Thyroid gland (tissue), 4 donors: ENCODE measurements at regions not wholly inside any gene's neighbourhood (a gene's known extent, or its start where the extent isn't known, plus 50 kb on each side); places are given as distances from the start of the nearest gene placed in this dataset.

ENCODE experiments used
- DNase-seq, 2 donors: peaks; one replicate each; pipeline ENCODE4 v3.0.0-alpha.2; 2019
- H3K27ac ChIP-seq, 3 donors: fragments of 200-600 bp; sonication (generic); 1 replicate in 2 of 3; 2 replicates in 1 of 3; pipeline ENCODE4 v1.5.1; 2016 to 2019; ENCODE audit warnings: mild to moderate bottlenecking in 1 of 3, moderate library complexity in 1 of 3
- H3K27me3 ChIP-seq: fragments of 200-600 bp; sonication (generic); one replicate; pipeline ENCODE4 v1.5.1; 2019
- H3K36me3 ChIP-seq, 2 donors: fragments of 200-600 bp; sonication (generic); one replicate each; pipeline ENCODE4 v1.5.1; 2016 to 2019
- H3K4me1 ChIP-seq, 2 donors: fragments of 200-600 bp; sonication (generic); one replicate each; pipeline ENCODE4 v1.5.1; 2017 to 2019
- H3K4me3 ChIP-seq, 3 donors: fragments of 200-600 bp; sonication (generic); replicated peaks in 1 of 3; 1 replicate in 2 of 3; 2 replicates in 1 of 3; pipeline ENCODE4 v1.5.1; 2016; ENCODE audit warnings: mild to moderate bottlenecking in 1 of 3
- H3K9me3 ChIP-seq: fragments of 200-600 bp; sonication (generic); one replicate; pipeline ENCODE4 v1.5.1; 2017
- POLR2A ChIP-seq, 2 donors: fragments of 450-650 bp; IDR thresholded peaks; one replicate each; pipeline ENCODE4 v1.6.1; 2017; ENCODE audit warnings: antibody characterized with exemption in 2 of 2, mild to moderate bottlenecking in 2 of 2, moderate library complexity in 1 of 2
- WGBS, 2 donors: methylation state at CpG; one replicate each; pipeline ENCODE4 v1.1.5; 2017; 5-methylcytosine and 5-hydroxymethylcytosine counted together
- intact Hi-C: fragments of 100-400 bp; cut with DNase I; formaldehyde crosslinking; loops from one replicate; pipeline ENCODE4 v1.15.1; 2023
- TF ChIP-seq, protein P1 (sequence below), 6 experiments: fragments of 200-600 bp in 3 of 6; fragments of 450-650 bp in 3 of 6; sonication (generic) in 3 of 6; IDR thresholded peaks; one replicate each; pipeline ENCODE4 v1.5.1; 2016 to 2019; ENCODE audit warnings: antibody characterized with exemption in 6 of 6, mild to moderate bottlenecking in 2 of 6, inconsistent platforms in 1 of 6, moderate library complexity in 1 of 6

DNA sequence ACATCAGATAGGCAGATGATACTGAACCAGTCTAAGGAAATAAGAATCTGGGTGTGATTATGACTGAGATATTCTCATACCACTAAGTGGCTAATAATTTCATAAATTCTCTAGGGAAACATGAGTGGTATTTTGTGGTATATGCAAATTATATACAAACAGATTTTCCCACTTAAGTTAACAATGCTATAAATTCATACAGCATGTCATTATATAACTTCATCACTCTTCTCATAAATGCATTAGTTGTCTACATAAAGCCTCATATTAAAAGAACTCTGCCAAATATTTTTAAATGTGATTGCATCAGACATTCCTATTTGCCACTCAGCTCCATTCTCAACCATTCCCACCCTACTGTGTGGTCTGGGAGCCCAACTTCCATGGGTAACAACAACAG is 226.5 kb downstream of the TLE1 start:
- H3K36me3 ChIP-seq = no peaks in the 10 kb centered on the region
- TF ChIP-seq, protein P1, sequence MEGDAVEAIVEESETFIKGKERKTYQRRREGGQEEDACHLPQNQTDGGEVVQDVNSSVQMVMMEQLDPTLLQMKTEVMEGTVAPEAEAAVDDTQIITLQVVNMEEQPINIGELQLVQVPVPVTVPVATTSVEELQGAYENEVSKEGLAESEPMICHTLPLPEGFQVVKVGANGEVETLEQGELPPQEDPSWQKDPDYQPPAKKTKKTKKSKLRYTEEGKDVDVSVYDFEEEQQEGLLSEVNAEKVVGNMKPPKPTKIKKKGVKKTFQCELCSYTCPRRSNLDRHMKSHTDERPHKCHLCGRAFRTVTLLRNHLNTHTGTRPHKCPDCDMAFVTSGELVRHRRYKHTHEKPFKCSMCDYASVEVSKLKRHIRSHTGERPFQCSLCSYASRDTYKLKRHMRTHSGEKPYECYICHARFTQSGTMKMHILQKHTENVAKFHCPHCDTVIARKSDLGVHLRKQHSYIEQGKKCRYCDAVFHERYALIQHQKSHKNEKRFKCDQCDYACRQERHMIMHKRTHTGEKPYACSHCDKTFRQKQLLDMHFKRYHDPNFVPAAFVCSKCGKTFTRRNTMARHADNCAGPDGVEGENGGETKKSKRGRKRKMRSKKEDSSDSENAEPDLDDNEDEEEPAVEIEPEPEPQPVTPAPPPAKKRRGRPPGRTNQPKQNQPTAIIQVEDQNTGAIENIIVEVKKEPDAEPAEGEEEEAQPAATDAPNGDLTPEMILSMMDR (IDR thresholded peaks at IDR 0.05) = no peak
- no peak for TF ChIP-seq POLR2A (IDR thresholded peaks at IDR 0.05)
- H3K4me3 ChIP-seq = no peak overlapping the region
- H3K9me3 ChIP-seq = no peaks in the 10 kb centered on the region
- intact Hi-C loops = no loop called here
- no peaks in the 10 kb centered on the region for H3K4me1 ChIP-seq
- no peak for DNase-seq
- H3K27me3 ChIP-seq = no peaks in the 10 kb centered on the region
- no peak overlapping the region for H3K27ac ChIP-seq

DNA sequence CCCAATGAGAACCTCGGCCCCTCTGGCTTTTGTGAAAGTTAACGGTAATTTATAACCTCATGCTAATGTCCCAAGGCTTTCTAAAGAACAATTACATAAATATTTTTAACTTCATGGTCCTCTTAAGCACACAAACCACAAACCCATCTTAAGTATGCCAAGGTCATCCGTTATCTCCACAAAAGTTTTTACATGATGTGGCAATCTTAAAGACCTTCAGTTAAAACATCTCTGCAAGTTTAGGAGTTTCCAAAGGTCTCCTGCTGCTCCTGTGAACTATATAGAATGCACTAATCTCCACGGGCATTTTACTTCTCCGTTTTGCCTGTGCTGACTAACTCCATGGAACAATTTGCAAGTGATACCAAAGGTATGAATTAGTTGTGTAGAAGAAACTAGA is 228.2 kb downstream of the TLE1 start:
- DNase-seq = no peak
- Histone ChIP-seq H3K27me3 (no peaks in the 10 kb centered on the region), H3K9me3 (no peaks in the 10 kb centered on the region), H3K4me3 (no peak overlapping the region), H3K36me3 (no peaks in the 10 kb centered on the region), H3K27ac (no peak overlapping the region), H3K4me1 (no peaks in the 10 kb centered on the region)
- TF ChIP-seq POLR2A (IDR thresholded peaks at IDR 0.05) = no peak
- TF ChIP-seq, protein P1 (IDR thresholded peaks at IDR 0.05) = no peak
- intact Hi-C loops = no loop called here
- WGBS, 2 donors = 84 to 90% methylated on average over 5 of the region's 5 CpGs

DNA sequence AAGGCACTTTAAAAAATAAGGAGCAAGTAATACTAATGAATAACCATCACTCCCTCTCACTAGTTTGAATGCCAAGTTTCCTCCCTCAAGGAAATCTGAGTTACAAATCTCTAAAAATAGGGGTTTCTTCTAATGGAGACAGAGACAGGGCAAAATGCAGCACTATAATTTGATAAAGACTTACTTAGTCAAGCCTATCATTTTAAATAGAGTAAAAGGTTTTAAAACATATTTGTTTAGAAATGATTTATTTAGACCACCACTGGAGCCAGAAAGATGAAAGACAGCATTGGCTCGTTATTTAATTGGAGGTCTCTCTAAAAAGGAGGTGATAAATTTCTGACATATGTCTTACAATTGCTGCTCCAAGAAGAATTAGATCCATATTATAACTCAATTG is 228.7 kb downstream of the TLE1 start:
- H3K4me1 ChIP-seq = no peaks in the 10 kb centered on the region
- 72 to 82% methylated on average over 1 of the region's 1 CpG for WGBS, 2 donors
- no peak overlapping the region for H3K4me3 ChIP-seq
- DNase-seq = no peak
- no peaks in the 10 kb centered on the region for H3K9me3 ChIP-seq
- no peak for TF ChIP-seq POLR2A (IDR thresholded peaks at IDR 0.05)
- TF ChIP-seq, protein P1 (IDR thresholded peaks at IDR 0.05) = no peak
- intact Hi-C loops = no loop called here
- H3K27me3 ChIP-seq = no peaks in the 10 kb centered on the region
- H3K27ac ChIP-seq = no peak overlapping the region
- no peaks in the 10 kb centered on the region for H3K36me3 ChIP-seq

DNA sequence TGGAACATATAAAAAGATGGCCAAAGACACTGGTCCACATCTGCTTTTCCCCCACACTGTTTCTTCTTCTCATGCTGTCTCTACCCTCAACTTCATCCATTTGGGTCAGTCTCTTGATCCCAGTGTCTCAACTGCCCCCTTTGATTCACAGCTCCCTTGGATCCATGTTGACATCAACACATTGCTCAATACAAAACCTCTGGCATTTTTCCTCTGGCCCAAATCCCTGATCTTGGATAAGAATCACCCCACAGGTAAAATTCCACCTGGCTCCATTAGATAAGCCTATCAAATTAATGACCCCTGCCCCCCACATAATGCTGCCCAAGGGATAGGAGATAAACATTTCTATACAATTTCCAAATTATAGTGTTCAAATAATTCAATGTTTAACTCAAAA is 229.8 kb downstream of the TLE1 start:
- intact Hi-C loops = no loop called here
- H3K4me3 ChIP-seq = no peak overlapping the region
- TF ChIP-seq POLR2A (IDR thresholded peaks at IDR 0.05) = no peak
- TF ChIP-seq, protein P1 (IDR thresholded peaks at IDR 0.05) = no peak
- DNase-seq = no peak
- H3K27ac ChIP-seq = no peak overlapping the region
- no peaks in the 10 kb centered on the region for H3K9me3 ChIP-seq
- peaks cover 0 to 4% of the 10 kb centered on the region in 2 donors for H3K4me1 ChIP-seq
- H3K27me3 ChIP-seq = no peaks in the 10 kb centered on the region
- no peaks in the 10 kb centered on the region for H3K36me3 ChIP-seq

DNA sequence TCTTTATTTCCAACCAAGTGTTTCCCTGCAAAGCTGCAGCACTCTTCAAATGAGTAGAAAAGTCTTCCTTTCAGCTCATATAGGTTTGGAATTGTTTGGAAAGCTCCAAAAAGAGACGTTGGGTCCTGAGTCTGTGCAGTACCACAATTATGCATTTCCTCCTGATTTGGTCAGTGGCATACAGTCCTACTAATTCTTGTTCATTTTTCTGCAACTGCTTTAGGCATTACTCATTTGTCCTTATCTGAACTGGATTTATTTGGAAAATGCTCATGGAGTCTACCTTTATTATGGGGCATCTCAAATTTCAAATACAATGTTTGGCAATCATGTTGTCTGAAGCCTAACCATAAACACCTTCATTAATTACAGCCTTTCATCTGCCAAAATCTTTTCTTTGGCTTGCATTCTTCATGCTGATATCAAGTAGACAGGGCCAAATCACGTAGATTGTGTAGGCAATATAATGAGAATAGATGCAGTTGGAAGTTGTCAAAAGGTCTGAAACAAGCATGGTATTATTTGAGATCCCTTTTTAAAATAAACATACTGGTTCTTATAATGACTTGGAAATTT is 232.8 kb downstream of the TLE1 start:
- intact Hi-C loops = no loop called here
- no peak overlapping the region for H3K27ac ChIP-seq

More for the DNA sequence above, 232.8 kb downstream of the TLE1 start:
- no peaks in the 10 kb centered on the region for H3K36me3 ChIP-seq
- DNase-seq = no peak
- WGBS, 2 donors = 79 to 83% methylated on average over 2 of the region's 2 CpGs
- no peak overlapping the region for H3K4me3 ChIP-seq
- H3K4me1 ChIP-seq = peaks cover 0 to 5% of the 10 kb centered on the region in 2 donors
- H3K9me3 ChIP-seq = no peaks in the 10 kb centered on the region
- no peaks in the 10 kb centered on the region for H3K27me3 ChIP-seq
- TF ChIP-seq, protein P1 (IDR thresholded peaks at IDR 0.05) = no peak
- TF ChIP-seq POLR2A (IDR thresholded peaks at IDR 0.05) = no peak
